ENCODE measurements at regions not wholly inside any gene's neighbourhood (a gene's known extent, or its start where the extent isn't known, plus 50 kb on each side); places are given as distances from the start of the nearest gene placed in this dataset.

- no peak overlapping the region for H3K4me3 ChIP-seq
- H3K27me3 ChIP-seq (replicated peaks in 1 of 2; ENCODE audit: control insufficient read depth in 2 of 2, insufficient read depth in 2 of 2, low read length in 1 of 2), result no peaks in the 10 kb centered on the region
- no peak overlapping the region for H3K4me2 ChIP-seq (ENCODE audit: control insufficient read depth, insufficient read depth)
- ChIA-PET SMC1A (ENCODE audit: uncharacterized antibody, unreplicated experiment) (interaction anchor here (0.8 kb wide), 1 partner anchor 37 kb away, joined by 3 read pairs; no protein-coding TSS in a partner anchor), POLR2A (no interaction called here), RAD21 (ENCODE audit: unreplicated experiment) (no interaction called here), CTCF (interaction anchor here (1.7 kb wide), 1 partner anchor 42 kb away, joined by 4 read pairs; no protein-coding TSS in a partner anchor)
- H3K79me2 ChIP-seq (ENCODE audit: control insufficient read depth, insufficient read depth, low read length), result no peaks in the 10 kb centered on the region
- intact Hi-C loops (cut with micrococcal nuclease; ENCODE audit: unreplicated experiment) (no loop called here), in situ Hi-C loops (cut with MboI) (no loop called here)
- TF ChIP-seq KDM1A (IDR thresholded peaks at IDR 0.05; ENCODE audit: borderline replicate concordance) (no peak), POLR2AphosphoS5 (IDR thresholded peaks at IDR 0.05; ENCODE audit: low read length) (no peak)
- TF ChIP-seq, protein P1, sequence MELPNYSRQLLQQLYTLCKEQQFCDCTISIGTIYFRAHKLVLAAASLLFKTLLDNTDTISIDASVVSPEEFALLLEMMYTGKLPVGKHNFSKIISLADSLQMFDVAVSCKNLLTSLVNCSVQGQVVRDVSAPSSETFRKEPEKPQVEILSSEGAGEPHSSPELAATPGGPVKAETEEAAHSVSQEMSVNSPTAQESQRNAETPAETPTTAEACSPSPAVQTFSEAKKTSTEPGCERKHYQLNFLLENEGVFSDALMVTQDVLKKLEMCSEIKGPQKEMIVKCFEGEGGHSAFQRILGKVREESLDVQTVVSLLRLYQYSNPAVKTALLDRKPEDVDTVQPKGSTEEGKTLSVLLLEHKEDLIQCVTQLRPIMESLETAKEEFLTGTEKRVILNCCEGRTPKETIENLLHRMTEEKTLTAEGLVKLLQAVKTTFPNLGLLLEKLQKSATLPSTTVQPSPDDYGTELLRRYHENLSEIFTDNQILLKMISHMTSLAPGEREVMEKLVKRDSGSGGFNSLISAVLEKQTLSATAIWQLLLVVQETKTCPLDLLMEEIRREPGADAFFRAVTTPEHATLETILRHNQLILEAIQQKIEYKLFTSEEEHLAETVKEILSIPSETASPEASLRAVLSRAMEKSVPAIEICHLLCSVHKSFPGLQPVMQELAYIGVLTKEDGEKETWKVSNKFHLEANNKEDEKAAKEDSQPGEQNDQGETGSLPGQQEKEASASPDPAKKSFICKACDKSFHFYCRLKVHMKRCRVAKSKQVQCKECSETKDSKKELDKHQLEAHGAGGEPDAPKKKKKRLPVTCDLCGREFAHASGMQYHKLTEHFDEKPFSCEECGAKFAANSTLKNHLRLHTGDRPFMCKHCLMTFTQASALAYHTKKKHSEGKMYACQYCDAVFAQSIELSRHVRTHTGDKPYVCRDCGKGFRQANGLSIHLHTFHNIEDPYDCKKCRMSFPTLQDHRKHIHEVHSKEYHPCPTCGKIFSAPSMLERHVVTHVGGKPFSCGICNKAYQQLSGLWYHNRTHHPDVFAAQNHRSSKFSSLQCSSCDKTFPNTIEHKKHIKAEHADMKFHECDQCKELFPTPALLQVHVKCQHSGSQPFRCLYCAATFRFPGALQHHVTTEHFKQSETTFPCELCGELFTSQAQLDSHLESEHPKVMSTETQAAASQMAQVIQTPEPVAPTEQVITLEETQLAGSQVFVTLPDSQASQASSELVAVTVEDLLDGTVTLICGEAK (IDR thresholded peaks at IDR 0.05; ENCODE audit: borderline replicate concordance), result no peak
- DNase-seq (ENCODE audit: low read depth, low spot score) (no peak), FAIRE-seq (no peak), ATAC-seq (no peak)
- no peak overlapping the region for H2AFZ ChIP-seq (ENCODE audit: control insufficient read depth, low read depth, low read length)
- no peaks in the 10 kb centered on the region for H3K9me3 ChIP-seq (replicated peaks; ENCODE audit: control insufficient read depth, insufficient read depth, low read length)
- no peaks in the 10 kb centered on the region for H4K20me1 ChIP-seq (ENCODE audit: control insufficient read depth, insufficient read depth)
- no peaks in the 10 kb centered on the region for H3K36me3 ChIP-seq (ENCODE audit: control insufficient read depth in 2 of 2, insufficient read depth in 2 of 2, low read length in 1 of 2)
- H3K27ac ChIP-seq (ENCODE audit: control insufficient read depth, insufficient read depth), result no peak overlapping the region
- peaks cover 11% of the 10 kb centered on the region for H3K4me1 ChIP-seq (ENCODE audit: control insufficient read depth, insufficient read depth, low read length)
- H3K9ac ChIP-seq (ENCODE audit: control insufficient read depth, insufficient read depth, low read length), result no peak overlapping the region
- BruUV-seq (replicated peaks), result no TSS peak
Observed at GRCh38 chr6:118746825-118747174, 95.4 kb upstream of the CEP85L start.

All from GM12878 (cell line).